ENCODE measurements at regions not wholly inside any gene's neighbourhood (a gene's known extent, or its start where the extent isn't known, plus 50 kb on each side); places are given as distances from the start of the nearest gene placed in this dataset.

DNA sequence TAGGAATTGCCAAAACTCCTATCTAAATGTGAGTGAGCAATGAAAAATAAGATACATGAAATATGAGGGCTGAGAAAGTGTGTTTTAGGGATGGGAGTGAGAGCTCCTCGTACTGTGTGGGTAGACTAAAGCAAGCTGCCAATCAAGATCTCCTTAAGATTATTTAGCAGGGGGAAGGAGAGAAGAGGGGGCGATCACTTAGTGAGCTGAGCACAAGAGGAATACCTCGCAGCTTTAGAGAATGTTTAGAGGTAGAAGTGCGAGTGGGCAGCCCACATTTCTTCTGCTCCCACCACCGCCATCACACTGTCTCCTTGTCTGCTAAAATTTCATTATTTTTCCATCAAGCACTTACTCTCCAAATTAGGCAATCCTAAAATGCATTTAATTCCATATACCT is 312.6 kb downstream of the ALDH8A1 start:
- TF ChIP-seq POLR2AphosphoS5 (IDR thresholded peaks at IDR 0.05): no peak
- TF ChIP-seq, protein P1, sequence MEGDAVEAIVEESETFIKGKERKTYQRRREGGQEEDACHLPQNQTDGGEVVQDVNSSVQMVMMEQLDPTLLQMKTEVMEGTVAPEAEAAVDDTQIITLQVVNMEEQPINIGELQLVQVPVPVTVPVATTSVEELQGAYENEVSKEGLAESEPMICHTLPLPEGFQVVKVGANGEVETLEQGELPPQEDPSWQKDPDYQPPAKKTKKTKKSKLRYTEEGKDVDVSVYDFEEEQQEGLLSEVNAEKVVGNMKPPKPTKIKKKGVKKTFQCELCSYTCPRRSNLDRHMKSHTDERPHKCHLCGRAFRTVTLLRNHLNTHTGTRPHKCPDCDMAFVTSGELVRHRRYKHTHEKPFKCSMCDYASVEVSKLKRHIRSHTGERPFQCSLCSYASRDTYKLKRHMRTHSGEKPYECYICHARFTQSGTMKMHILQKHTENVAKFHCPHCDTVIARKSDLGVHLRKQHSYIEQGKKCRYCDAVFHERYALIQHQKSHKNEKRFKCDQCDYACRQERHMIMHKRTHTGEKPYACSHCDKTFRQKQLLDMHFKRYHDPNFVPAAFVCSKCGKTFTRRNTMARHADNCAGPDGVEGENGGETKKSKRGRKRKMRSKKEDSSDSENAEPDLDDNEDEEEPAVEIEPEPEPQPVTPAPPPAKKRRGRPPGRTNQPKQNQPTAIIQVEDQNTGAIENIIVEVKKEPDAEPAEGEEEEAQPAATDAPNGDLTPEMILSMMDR (IDR thresholded peaks at IDR 0.05): no peak

Data from transverse colon (tissue), 4 donors.